HCT116 (cell line): ENCODE measurements at regions not wholly inside any gene's neighbourhood (a gene's known extent, or its start where the extent isn't known, plus 50 kb on each side); places are given as distances from the start of the nearest gene placed in this dataset.

Experiments
- ATAC-seq: fragments of 200-7000 bp; cut with Tn5 transposase; 2 replicates; pipeline ENCODE4 v1.9.1; 2020; ENCODE audit warnings: mild to moderate bottlenecking, moderate library complexity
- BruUV-seq: library from RNA; stranded (reverse); fragments of 400-500 nt; replicated peaks from 2 replicates; lab custom pipeline; 2021; lab: Mats Ljungman, UMichigan
- CTCF ChIA-PET: fragments of 300-600 bp; sonication (Branson Sonifier 250); formaldehyde crosslinking; loops from one replicate; lab custom pipeline; 2021; ENCODE audit warnings: antibody characterized with exemption; lab: Charles Lee
- POLR2A ChIA-PET: fragments of 300-600, 350-600 bp; sonication (Branson Sonifier 250); formaldehyde crosslinking; loops from one replicate; lab custom pipeline; 2021; ENCODE audit warnings: antibody characterized with exemption; lab: Charles Lee
- RAD21 ChIA-PET, 2 experiments: fragments of 300-600 bp; sonication (Branson Sonifier 250); formaldehyde crosslinking; loops; one replicate each; lab custom pipeline; 2023; ENCODE audit warnings: low total read pairs in 2 of 2; ENCODE audit not compliant: uncharacterized antibody in 2 of 2, unreplicated experiment in 2 of 2, low non-redundant PET in 1 of 2; lab: Charles Lee
- DNase-seq: peaks from one replicate; pipeline ENCODE4 v3.0.0-alpha.2; 2010; ENCODE audit warnings: low read depth, low spot score
- H2AFZ ChIP-seq: fragments of 200-600 bp; shearing (Covaris generic), sonication (generic); 2 replicates; pipeline ENCODE4 v1.6.1; 2017; ENCODE audit warnings: low read depth, mixed run types, mixed read lengths, antibody characterized with exemption, low read length; ENCODE audit not compliant: poor library complexity, severe bottlenecking
- H3K27ac ChIP-seq: 2 replicates; pipeline ENCODE4 v1.5.1; 2012; ENCODE audit warnings: low read depth, low read length
- H3K27me3 ChIP-seq: fragments of 200-600 bp; sonication (generic); 2 replicates; pipeline ENCODE4 v1.6.1; 2016; ENCODE audit warnings: mixed run types, low read length, mixed read lengths; ENCODE audit not compliant: insufficient read depth
- H3K36me3 ChIP-seq, 2 experiments: fragments of 200-500 bp in 1 of 2; fragments of 200-600 bp in 1 of 2; sonication (Bioruptor generic) in 1 of 2; sonication (generic) in 1 of 2; 2 replicates each; pipeline versions ENCODE4 v1.5.1 to v1.6.1; 2014 to 2016; ENCODE audit warnings: low read length in 2 of 2, inconsistent platforms in 1 of 2, mixed read lengths in 1 of 2, mixed run types in 1 of 2; ENCODE audit not compliant: insufficient read depth in 2 of 2, control insufficient read depth in 1 of 2
- H3K4me1 ChIP-seq, 2 experiments: fragments of 200-600 bp in 1 of 2; sonication (generic) in 1 of 2; 2 replicates each; pipeline versions ENCODE4 v1.5.1 to v1.6.1; 2012 to 2017; ENCODE audit warnings: low read length in 2 of 2, inconsistent platforms in 1 of 2, mild to moderate bottlenecking in 1 of 2, mixed read lengths in 1 of 2, mixed run types in 1 of 2, moderate library complexity in 1 of 2; ENCODE audit not compliant: insufficient read depth in 2 of 2, control insufficient read depth in 1 of 2
- H3K4me2 ChIP-seq: fragments of 200-600 bp; sonication (generic); 2 replicates; pipeline ENCODE4 v1.6.1; 2017; ENCODE audit warnings: mixed run types, low read length, mixed read lengths
- H3K4me3 ChIP-seq, 2 experiments: fragments of 200-600 bp in 1 of 2; sonication (generic) in 1 of 2; replicated peaks in 1 of 2; 2 replicates each; pipeline ENCODE4 v1.5.1; 2011 to 2016; ENCODE audit warnings: low read length in 2 of 2, control low read depth in 1 of 2, low read depth in 1 of 2, mild to moderate bottlenecking in 1 of 2, mixed read lengths in 1 of 2, mixed run types in 1 of 2
- H3K79me2 ChIP-seq: fragments of 200-600 bp; sonication (generic); 2 replicates; pipeline ENCODE4 v1.6.1; 2017; ENCODE audit warnings: mild to moderate bottlenecking, mixed run types, low read length, moderate library complexity, mixed read lengths; ENCODE audit not compliant: insufficient read depth
- H3K9ac ChIP-seq: fragments of 200-600 bp; sonication (generic); 2 replicates; pipeline ENCODE4 v1.6.1; 2016; ENCODE audit warnings: low read length, mixed read lengths
- H3K9me2 ChIP-seq: fragments of 200-600 bp; sonication (generic), shearing (Covaris generic); 2 replicates; pipeline ENCODE4 v1.6.1; 2017; ENCODE audit warnings: mixed run types, mild to moderate bottlenecking, moderate library complexity; ENCODE audit not compliant: insufficient read depth
- H3K9me3 ChIP-seq, 2 experiments: fragments of 200-500 bp in 1 of 2; fragments of 200-600 bp in 1 of 2; sonication (Bioruptor generic) in 1 of 2; sonication (generic) in 1 of 2; 2 replicates each; pipeline ENCODE4 v1.6.1; 2014 to 2017; ENCODE audit warnings: low read length in 2 of 2, mixed read lengths in 2 of 2, inconsistent platforms in 1 of 2, low read depth in 1 of 2, mild to moderate bottlenecking in 1 of 2, mixed run types in 1 of 2, moderate library complexity in 1 of 2; ENCODE audit not compliant: control insufficient read depth in 1 of 2, insufficient read depth in 1 of 2
- H4K20me1 ChIP-seq: fragments of 200-600 bp; sonication (generic), shearing (Covaris generic); 2 replicates; pipeline ENCODE4 v1.6.1; 2017; ENCODE audit warnings: mixed run types, mild to moderate bottlenecking, moderate library complexity; ENCODE audit not compliant: insufficient read depth
- CBX3 ChIP-seq: IDR thresholded peaks from 2 replicates; pipeline ENCODE4 v1.6.1; 2012; ENCODE audit warnings: low read depth
- CTCF ChIP-seq, 3 experiments: fragments of 200-600 bp in 1 of 3; sonication (generic) in 1 of 3; IDR thresholded peaks in 2 of 3; conservative IDR thresholded peaks in 1 of 3; 2 replicates each; pipeline ENCODE4 v1.5.1; 2012 to 2017; ENCODE audit warnings: low read depth in 2 of 3, low read length in 2 of 3, antibody characterized with exemption in 1 of 3, borderline replicate concordance in 1 of 3, control low read depth in 1 of 3, mild to moderate bottlenecking in 1 of 3, mixed read lengths in 1 of 3, mixed run types in 1 of 3, moderate library complexity in 1 of 3; ENCODE audit not compliant: insufficient read depth in 1 of 3
- EZH2 ChIP-seq: fragments of 200-600 bp; sonication (generic); IDR thresholded peaks from 2 replicates; pipeline ENCODE4 v1.6.1; 2017; ENCODE audit warnings: antibody characterized with exemption, mixed run types
- EZH2phosphoT487 ChIP-seq: fragments of 200-600 bp; IDR thresholded peaks from 2 replicates; pipeline ENCODE4 v1.6.1; 2018; ENCODE audit warnings: antibody characterized with exemption, borderline replicate concordance
- FOSL1 ChIP-seq: IDR thresholded peaks from 2 replicates; pipeline ENCODE4 v1.6.1; 2012; ENCODE audit warnings: low read depth
- JUND ChIP-seq: IDR thresholded peaks from 2 replicates; pipeline ENCODE4 v1.6.1; 2012
- POLR2A ChIP-seq: IDR thresholded peaks from 2 replicates; pipeline ENCODE4 v1.7.0; 2011; ENCODE audit warnings: borderline replicate concordance; ENCODE audit not compliant: insufficient read depth, insufficient read length; ENCODE audit errors: extremely low read depth
- RAD21 ChIP-seq: IDR thresholded peaks from 2 replicates; pipeline ENCODE4 v1.6.1; 2012; ENCODE audit warnings: low read depth, mild to moderate bottlenecking
- REST ChIP-seq: IDR thresholded peaks from 2 replicates; pipeline ENCODE4 v1.6.1; 2012; ENCODE audit warnings: low read depth
- SIN3A ChIP-seq: IDR thresholded peaks from 2 replicates; pipeline ENCODE4 v1.6.1; 2012; ENCODE audit warnings: low read depth
- SRF ChIP-seq: IDR thresholded peaks from 2 replicates; pipeline ENCODE4 v1.6.1; 2012; ENCODE audit warnings: low read depth
- TCF7L2 ChIP-seq: IDR thresholded peaks from 2 replicates; pipeline ENCODE4 v1.7.0; 2011; ENCODE audit warnings: borderline replicate concordance, inconsistent platforms; ENCODE audit not compliant: insufficient read depth, insufficient read length; ENCODE audit errors: extremely low read depth
- YY1 ChIP-seq: IDR thresholded peaks from 2 replicates; pipeline ENCODE4 v1.6.1; 2011; ENCODE audit warnings: low read length, low read depth, moderate library complexity, mild to moderate bottlenecking; ENCODE audit not compliant: insufficient replicate concordance; ENCODE audit errors: extremely low read depth
- ZFX ChIP-seq: fragments of 450-650 bp; IDR thresholded peaks from 2 replicates; pipeline ENCODE4 v1.6.1; 2017
- ZNF274 ChIP-seq: fragments of 200-500 bp; sonication (Bioruptor generic); IDR thresholded peaks from 2 replicates; pipeline ENCODE4 v1.6.1; 2014; ENCODE audit warnings: mild to moderate bottlenecking, low read depth, low read length, inconsistent platforms
- intact Hi-C: fragments of 100-400 bp; cut with micrococcal nuclease; formaldehyde crosslinking; loops from 2 replicates; pipeline ENCODE4 v1.10.0; 2022

- ChIA-PET POLR2A (no interaction called here), CTCF (no interaction called here), RAD21 (no interaction called here)
- Histone ChIP-seq H3K27me3 (no peaks in the 10 kb centered on the region), H3K4me2 (no peak overlapping the region), H3K4me3 (no peak overlapping the region), H2AFZ (no peak overlapping the region), H3K9ac (no peak overlapping the region), H3K9me2 (no peaks in the 10 kb centered on the region), H3K36me3 (no peaks in the 10 kb centered on the region), H3K79me2 (no peaks in the 10 kb centered on the region), H3K4me1 (peaks cover 12 to 17% of the 10 kb centered on the region in 2 experiments), H3K27ac (no peak overlapping the region), H3K9me3 (no peaks in the 10 kb centered on the region), H4K20me1 (no peaks in the 10 kb centered on the region)
- DNase-seq = no peak
- intact Hi-C loops = no loop called here
- ATAC-seq = no peak
- TF ChIP-seq CTCF (IDR thresholded peaks at IDR 0.05 in 2 of 3, conservative IDR thresholded peaks at IDR 0.05 in 1 of 3; ENCODE audit: borderline replicate concordance in 1 of 3, insufficient read depth in 1 of 3, low read depth in 2 of 3, low read length in 2 of 3) (no peak), RAD21 (no peak), FOSL1 (no peak), ZFX (no peak)
- no TSS peak for BruUV-seq
These were observed 335.7 kb downstream of the PRELID2 start for GRCh38 chr5:145499483-145499882.

- Histone ChIP-seq H3K9me3 (no peaks in the 10 kb centered on the region), H3K79me2 (no peaks in the 10 kb centered on the region), H3K4me1 (peaks cover 12 to 26% of the 10 kb centered on the region in 2 experiments), H2AFZ (no peak overlapping the region), H4K20me1 (no peaks in the 10 kb centered on the region), H3K27me3 (no peaks in the 10 kb centered on the region), H3K9ac (no peak overlapping the region), H3K27ac (no peak overlapping the region), H3K4me2 (no peak overlapping the region), H3K4me3 (no peak overlapping the region), H3K9me2 (no peaks in the 10 kb centered on the region), H3K36me3 (no peaks in the 10 kb centered on the region)
- TF ChIP-seq SIN3A (no peak), SRF (no peak), REST (no peak), JUND (no peak), FOSL1 (no peak), EZH2phosphoT487 (no peak), EZH2 (no peak), YY1 (no peak), ZNF274 (no peak), CBX3 (no peak), POLR2A (no peak), TCF7L2 (no peak)
- ChIA-PET RAD21 (no interaction called here), CTCF (no interaction called here), POLR2A (no interaction called here)
- no peak for ATAC-seq
- DNase-seq = no peak
- intact Hi-C loops = no loop called here
- BruUV-seq = no TSS peak
These were observed 338.1 kb downstream of the PRELID2 start for GRCh38 chr5:145497052-145497451.
